OCI-LY1 (cell line): ENCODE measurements at regions not wholly inside any gene's neighbourhood (a gene's known extent, or its start where the extent isn't known, plus 50 kb on each side); places are given as distances from the start of the nearest gene placed in this dataset.

Source experiments
- H2AFZ ChIP-seq: fragments of 200-600 bp; sonication (generic), shearing (Covaris generic); 2 replicates; pipeline ENCODE4 v1.6.0; 2014; ENCODE audit warnings: antibody characterized with exemption, mild to moderate bottlenecking, low read length
- H3F3A ChIP-seq: fragments of 200-600 bp; sonication (generic), shearing (Covaris generic); 2 replicates; pipeline ENCODE4 v1.6.0; 2014; ENCODE audit warnings: mild to moderate bottlenecking, antibody characterized with exemption, low read length, moderate library complexity; ENCODE audit not compliant: insufficient read depth
- H3K27ac ChIP-seq: fragments of 200-600 bp; sonication (generic); 2 replicates; pipeline ENCODE4 v1.5.1; 2014; ENCODE audit warnings: low read length, mixed run types, mild to moderate bottlenecking, low read depth; ENCODE audit not compliant: poor library complexity, severe bottlenecking
- H3K27me3 ChIP-seq: fragments of 200-600 bp; sonication (generic); 2 replicates; pipeline ENCODE4 v1.6.0; 2014; ENCODE audit warnings: antibody characterized with exemption, mild to moderate bottlenecking, low read length, moderate library complexity; ENCODE audit not compliant: insufficient read depth
- H3K36me3 ChIP-seq: fragments of 200-600 bp; sonication (generic); 2 replicates; pipeline ENCODE4 v1.6.1; 2014; ENCODE audit warnings: mild to moderate bottlenecking, antibody characterized with exemption, low read length, moderate library complexity, mixed read lengths; ENCODE audit not compliant: insufficient read depth
- H3K4me1 ChIP-seq: fragments of 200-600 bp; sonication (generic); 2 replicates; pipeline ENCODE4 v1.5.1; 2014; ENCODE audit warnings: mild to moderate bottlenecking, low read length, moderate library complexity; ENCODE audit not compliant: insufficient read depth, severe bottlenecking
- H3K4me2 ChIP-seq: fragments of 200-600 bp; sonication (generic), shearing (Covaris generic); 2 replicates; pipeline ENCODE4 v1.6.1; 2014; ENCODE audit warnings: low read length
- H3K4me3 ChIP-seq: fragments of 200-600 bp; sonication (generic); 2 replicates; pipeline ENCODE4 v1.5.1; 2014; ENCODE audit warnings: low read length, low read depth, mild to moderate bottlenecking, mixed read lengths; ENCODE audit not compliant: poor library complexity, severe bottlenecking
- H3K79me2 ChIP-seq: fragments of 200-600 bp; shearing (Covaris generic); 2 replicates; pipeline ENCODE4 v1.6.1; 2016; ENCODE audit warnings: mixed run types, low read length, mixed read lengths; ENCODE audit not compliant: insufficient read depth
- H3K9ac ChIP-seq: fragments of 200-600 bp; sonication (generic), shearing (Covaris generic); 2 replicates; pipeline ENCODE4 v1.6.1; 2014; ENCODE audit warnings: mild to moderate bottlenecking, low read length, mixed read lengths
- H3K9me2 ChIP-seq: fragments of 200-600 bp; sonication (generic), shearing (Covaris generic); 2 replicates; pipeline ENCODE4 v1.6.1; 2014; ENCODE audit warnings: low read depth, mild to moderate bottlenecking, low read length, mixed read lengths
- H3K9me3 ChIP-seq: fragments of 200-600 bp; shearing (Covaris generic); 2 replicates; pipeline ENCODE4 v1.6.1; 2014; ENCODE audit warnings: low read length, mixed read lengths
- H4K20me1 ChIP-seq: fragments of 200-600 bp; sonication (generic), shearing (Covaris generic); 2 replicates; pipeline ENCODE4 v1.6.0; 2016; ENCODE audit warnings: mild to moderate bottlenecking, low read length; ENCODE audit not compliant: insufficient read depth
- CTCF ChIP-seq: fragments of 200-600 bp; sonication (generic), shearing (Covaris generic); IDR thresholded peaks from 2 replicates; pipeline ENCODE4 v1.5.1; 2017; ENCODE audit warnings: mild to moderate bottlenecking, antibody characterized with exemption, low read length, moderate library complexity, mixed read lengths
- EZH2 ChIP-seq: fragments of 200-600 bp; sonication (generic), shearing (Covaris generic); IDR thresholded peaks from 2 replicates; pipeline ENCODE4 v1.8.0; 2017; ENCODE audit warnings: borderline replicate concordance, mixed run types, mild to moderate bottlenecking, antibody characterized with exemption, low read length, moderate library complexity, mixed read lengths

GRCh38 chr13:34805347-34805746 lies 136.7 kb upstream of the NBEA start:
- Histone ChIP-seq H3K4me2 (no peak overlapping the region), H3K27me3 (no peaks in the 10 kb centered on the region), H3K27ac (no peak overlapping the region), H4K20me1 (no peaks in the 10 kb centered on the region), H2AFZ (no peak overlapping the region), H3K9me2 (no peaks in the 10 kb centered on the region), H3K4me1 (no peaks in the 10 kb centered on the region), H3K36me3 (no peaks in the 10 kb centered on the region), H3K79me2 (no peaks in the 10 kb centered on the region), H3K9me3 (no peaks in the 10 kb centered on the region), H3F3A (no peaks in the 10 kb centered on the region), H3K9ac (no peak overlapping the region), H3K4me3 (no peak overlapping the region)
- TF ChIP-seq EZH2, result no peak
- TF ChIP-seq CTCF, result no peak

GRCh38 chr13:34808649-34809048 lies 133.4 kb upstream of the NBEA start:
- no peaks in the 10 kb centered on the region for H3F3A ChIP-seq
- H3K4me3 ChIP-seq, result no peak overlapping the region
- H3K9me2 ChIP-seq, result no peaks in the 10 kb centered on the region
- no peak for TF ChIP-seq EZH2
- TF ChIP-seq CTCF, result no peak
- H3K4me2 ChIP-seq, result no peak overlapping the region
- H3K9ac ChIP-seq, result no peak overlapping the region
- no peaks in the 10 kb centered on the region for H3K27me3 ChIP-seq
- H3K9me3 ChIP-seq, result no peaks in the 10 kb centered on the region
- no peaks in the 10 kb centered on the region for H4K20me1 ChIP-seq
- H3K79me2 ChIP-seq, result no peaks in the 10 kb centered on the region
- H3K4me1 ChIP-seq, result no peaks in the 10 kb centered on the region
- no peak overlapping the region for H2AFZ ChIP-seq
- no peaks in the 10 kb centered on the region for H3K36me3 ChIP-seq
- no peak overlapping the region for H3K27ac ChIP-seq

- no peaks in the 10 kb centered on the region for H3K4me1 ChIP-seq
- H3K9ac ChIP-seq, result no peak overlapping the region
- H3K36me3 ChIP-seq, result no peaks in the 10 kb centered on the region
- no peak overlapping the region for H3K4me2 ChIP-seq
- H2AFZ ChIP-seq, result no peak overlapping the region
- H3K4me3 ChIP-seq, result no peak overlapping the region
- no peaks in the 10 kb centered on the region for H3K9me2 ChIP-seq
- no peaks in the 10 kb centered on the region for H3K79me2 ChIP-seq
- no peaks in the 10 kb centered on the region for H3K27me3 ChIP-seq
- H3F3A ChIP-seq, result no peaks in the 10 kb centered on the region
- no peaks in the 10 kb centered on the region for H3K9me3 ChIP-seq
- no peak overlapping the region for H3K27ac ChIP-seq
- no peaks in the 10 kb centered on the region for H4K20me1 ChIP-seq
- TF ChIP-seq CTCF, result no peak
- no peak for TF ChIP-seq EZH2
Observed at GRCh38 chr13:34810996-34811395, 131.1 kb upstream of the NBEA start.
